ENCODE measurements at regions not wholly inside any gene's neighbourhood (a gene's known extent, or its start where the extent isn't known, plus 50 kb on each side); places are given as distances from the start of the nearest gene placed in this dataset.

DNA sequence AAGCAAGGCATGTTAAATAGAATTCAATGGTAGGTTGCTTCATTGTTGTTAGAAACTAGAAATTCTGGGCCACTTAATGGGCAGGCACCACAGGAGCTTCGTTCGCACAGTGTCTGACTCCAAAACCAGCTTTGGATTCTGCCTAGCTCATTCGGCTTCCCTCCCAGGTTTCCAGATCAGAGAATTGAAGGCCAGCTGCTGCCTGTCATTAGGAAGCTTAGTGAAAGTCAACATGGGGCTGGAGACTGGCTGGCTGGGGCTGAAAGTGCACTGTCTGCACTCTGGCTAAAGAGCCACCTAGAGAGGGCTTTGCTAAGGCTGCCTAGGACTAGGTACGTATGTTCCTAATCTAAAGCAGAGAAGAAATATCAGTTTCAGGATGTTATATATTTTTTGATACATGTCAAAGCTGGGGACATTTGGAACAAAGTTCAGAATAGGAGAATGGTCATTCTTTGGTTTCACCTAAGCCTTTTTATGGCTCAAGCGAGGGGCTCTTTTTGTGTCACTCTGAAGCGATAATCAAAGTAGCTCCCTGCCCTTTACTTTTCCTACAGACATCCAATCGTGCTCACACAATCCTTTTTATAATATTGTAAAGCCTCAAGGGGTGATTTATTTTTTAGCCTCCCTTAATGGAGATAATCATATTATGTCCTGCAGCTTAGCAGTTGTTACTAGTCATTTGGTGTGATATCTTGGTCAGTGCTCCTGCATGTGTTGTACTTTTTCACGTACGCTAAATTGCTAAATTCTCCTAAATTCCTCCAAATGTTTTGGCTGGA is 238.5 kb upstream of the NAV3 start:
- DNase-seq (ENCODE audit: low spot score): no peak
- TF ChIP-seq POLR2AphosphoS5 (IDR thresholded peaks at IDR 0.05) (no peak), POLR2A (IDR thresholded peaks at IDR 0.05) (no peak)
- TF ChIP-seq, protein P1, sequence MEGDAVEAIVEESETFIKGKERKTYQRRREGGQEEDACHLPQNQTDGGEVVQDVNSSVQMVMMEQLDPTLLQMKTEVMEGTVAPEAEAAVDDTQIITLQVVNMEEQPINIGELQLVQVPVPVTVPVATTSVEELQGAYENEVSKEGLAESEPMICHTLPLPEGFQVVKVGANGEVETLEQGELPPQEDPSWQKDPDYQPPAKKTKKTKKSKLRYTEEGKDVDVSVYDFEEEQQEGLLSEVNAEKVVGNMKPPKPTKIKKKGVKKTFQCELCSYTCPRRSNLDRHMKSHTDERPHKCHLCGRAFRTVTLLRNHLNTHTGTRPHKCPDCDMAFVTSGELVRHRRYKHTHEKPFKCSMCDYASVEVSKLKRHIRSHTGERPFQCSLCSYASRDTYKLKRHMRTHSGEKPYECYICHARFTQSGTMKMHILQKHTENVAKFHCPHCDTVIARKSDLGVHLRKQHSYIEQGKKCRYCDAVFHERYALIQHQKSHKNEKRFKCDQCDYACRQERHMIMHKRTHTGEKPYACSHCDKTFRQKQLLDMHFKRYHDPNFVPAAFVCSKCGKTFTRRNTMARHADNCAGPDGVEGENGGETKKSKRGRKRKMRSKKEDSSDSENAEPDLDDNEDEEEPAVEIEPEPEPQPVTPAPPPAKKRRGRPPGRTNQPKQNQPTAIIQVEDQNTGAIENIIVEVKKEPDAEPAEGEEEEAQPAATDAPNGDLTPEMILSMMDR (IDR thresholded peaks at IDR 0.05): no peak
- Histone ChIP-seq H3K27ac (no peak overlapping the region), H3K27me3 (replicated peaks; ENCODE audit: insufficient read depth) (no peaks in the 10 kb centered on the region), H3K36me3 (no peaks in the 10 kb centered on the region), H3K9me3 (no peaks in the 10 kb centered on the region), H3K4me3 (no peak overlapping the region), H3K4me1 (replicated peaks) (no peaks in the 10 kb centered on the region)
- intact Hi-C loops (cut with DNase I): no loop called here
- WGBS: 76% methylated on average over 9 of the region's 9 CpGs

DNA sequence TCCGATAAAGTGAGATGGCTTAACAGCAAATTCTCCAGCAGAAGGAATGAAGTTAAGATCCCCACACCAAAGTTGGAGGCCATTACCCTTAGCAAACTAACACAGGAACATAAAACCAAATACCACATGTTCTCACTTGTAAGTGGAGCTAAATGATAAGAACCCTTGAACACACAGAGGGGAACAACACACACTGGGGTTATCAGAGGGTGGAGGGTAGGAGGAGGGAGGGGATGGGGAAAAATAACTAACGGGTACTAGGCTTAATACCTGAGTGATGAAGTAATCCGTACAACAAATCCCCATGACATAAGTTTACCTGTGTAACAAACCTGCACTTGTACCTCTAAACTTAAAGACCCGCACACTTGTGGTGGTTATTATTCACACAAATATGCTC is 240.4 kb upstream of the NAV3 start:
- WGBS: 83% methylated on average over 4 of the region's 4 CpGs
- intact Hi-C loops (cut with DNase I): no loop called here
- H3K36me3 ChIP-seq: no peaks in the 10 kb centered on the region
- H3K27me3 ChIP-seq (replicated peaks; ENCODE audit: insufficient read depth): no peaks in the 10 kb centered on the region
- TF ChIP-seq POLR2AphosphoS5 (IDR thresholded peaks at IDR 0.05): no peak
- TF ChIP-seq, protein P1 (IDR thresholded peaks at IDR 0.05): no peak
- TF ChIP-seq POLR2A (IDR thresholded peaks at IDR 0.05): no peak
- no peaks in the 10 kb centered on the region for H3K9me3 ChIP-seq
- H3K4me3 ChIP-seq: no peak overlapping the region
- DNase-seq (ENCODE audit: low spot score): no peak
- no peak overlapping the region for H3K27ac ChIP-seq
- no peaks in the 10 kb centered on the region for H3K4me1 ChIP-seq (replicated peaks)

DNA sequence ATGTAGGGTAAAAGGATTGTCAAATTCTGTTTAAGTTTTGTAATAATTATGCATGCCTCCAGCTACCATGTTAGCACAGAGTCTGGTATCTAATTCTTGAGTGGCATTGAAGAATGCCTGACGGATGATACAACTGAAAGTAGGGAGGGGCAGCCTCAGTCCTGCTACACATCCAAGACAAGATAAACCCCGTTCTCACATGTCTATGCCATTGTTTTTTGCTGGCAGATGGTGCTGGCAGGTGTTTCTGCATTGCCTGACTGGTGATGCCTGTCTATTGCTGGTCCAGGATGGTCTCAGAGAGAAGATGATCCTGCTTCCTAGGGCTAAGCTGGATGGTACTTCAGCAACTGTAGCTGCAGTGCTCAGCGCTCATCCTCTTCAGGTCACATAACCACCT is 245.8 kb upstream of the NAV3 start:
- H3K27ac ChIP-seq: no peak overlapping the region
- TF ChIP-seq, protein P1 (IDR thresholded peaks at IDR 0.05): no peak
- TF ChIP-seq POLR2AphosphoS5 (IDR thresholded peaks at IDR 0.05): no peak
- TF ChIP-seq POLR2A (IDR thresholded peaks at IDR 0.05): no peak
- DNase-seq (ENCODE audit: low spot score): no peak
- H3K27me3 ChIP-seq (replicated peaks; ENCODE audit: insufficient read depth): no peaks in the 10 kb centered on the region
- H3K36me3 ChIP-seq: no peaks in the 10 kb centered on the region
- H3K4me3 ChIP-seq: no peak overlapping the region
- H3K4me1 ChIP-seq (replicated peaks): no peaks in the 10 kb centered on the region
- WGBS: 81% methylated on average over 3 of the region's 3 CpGs
- intact Hi-C loops (cut with DNase I): no loop called here
- no peaks in the 10 kb centered on the region for H3K9me3 ChIP-seq

DNA sequence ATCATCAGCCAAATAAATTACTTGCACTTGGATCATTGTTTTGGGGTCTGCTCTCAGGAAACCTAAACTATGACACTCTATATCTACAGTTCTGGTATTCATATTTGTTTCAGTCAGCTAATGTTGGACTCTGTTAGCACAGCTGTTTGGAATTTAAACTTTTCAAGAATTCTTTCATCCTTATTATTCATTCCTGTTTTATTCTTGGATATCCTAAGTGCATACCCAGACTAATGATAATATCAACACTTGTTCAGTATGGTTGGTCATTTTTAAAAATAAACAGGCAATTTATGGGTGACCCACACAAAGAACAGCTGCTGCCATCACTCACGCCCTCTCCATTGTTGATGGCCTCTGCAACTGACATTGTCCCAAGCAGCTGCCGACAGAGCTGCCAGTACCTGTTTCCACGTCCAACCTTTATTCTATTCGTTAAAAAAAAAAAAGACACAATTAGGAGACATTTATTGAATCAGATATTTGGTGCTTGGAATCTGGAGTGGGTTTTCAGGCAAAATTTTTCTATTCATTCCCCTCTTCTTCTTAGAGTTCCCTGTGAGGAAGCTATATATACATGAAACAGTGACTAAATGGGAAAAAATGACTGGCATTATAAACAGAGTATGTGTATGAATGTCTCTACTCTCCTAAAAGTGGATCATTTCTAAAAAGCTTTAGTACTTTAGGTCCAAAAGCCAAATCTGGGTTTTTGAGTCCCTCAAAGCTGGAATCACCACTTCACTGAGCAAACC is 252.1 kb upstream of the NAV3 start:
- no peak overlapping the region for H3K4me3 ChIP-seq
- no peak overlapping the region for H3K27ac ChIP-seq
- H3K36me3 ChIP-seq: no peaks in the 10 kb centered on the region
- 47% methylated on average over 4 of the region's 4 CpGs for WGBS
- no peaks in the 10 kb centered on the region for H3K27me3 ChIP-seq (replicated peaks; ENCODE audit: insufficient read depth)
- no peaks in the 10 kb centered on the region for H3K9me3 ChIP-seq
- DNase-seq (ENCODE audit: low spot score): no peak
- TF ChIP-seq POLR2AphosphoS5 (IDR thresholded peaks at IDR 0.05) (no peak), POLR2A (IDR thresholded peaks at IDR 0.05) (no peak)
- TF ChIP-seq, protein P1 (IDR thresholded peaks at IDR 0.05): no peak
- intact Hi-C loops (cut with DNase I): no loop called here
- H3K4me1 ChIP-seq (replicated peaks): no peaks in the 10 kb centered on the region
